HG03159 (cell line): ENCODE measurements at regions not wholly inside any gene's neighbourhood (a gene's known extent, or its start where the extent isn't known, plus 50 kb on each side); places are given as distances from the start of the nearest gene placed in this dataset.

Experiments
- ATAC-seq: cut with Tn5 transposase; IDR thresholded peaks from one replicate; pipeline ENCODE4 v1.9.1; 2021; ENCODE audit warnings: mild to moderate bottlenecking, moderate library complexity; ENCODE audit not compliant: unreplicated experiment

GRCh38 chr13:63972328-63972727 is 2556.7 kb upstream of the PCDH20 start:
- ATAC-seq, result no peak

DNA sequence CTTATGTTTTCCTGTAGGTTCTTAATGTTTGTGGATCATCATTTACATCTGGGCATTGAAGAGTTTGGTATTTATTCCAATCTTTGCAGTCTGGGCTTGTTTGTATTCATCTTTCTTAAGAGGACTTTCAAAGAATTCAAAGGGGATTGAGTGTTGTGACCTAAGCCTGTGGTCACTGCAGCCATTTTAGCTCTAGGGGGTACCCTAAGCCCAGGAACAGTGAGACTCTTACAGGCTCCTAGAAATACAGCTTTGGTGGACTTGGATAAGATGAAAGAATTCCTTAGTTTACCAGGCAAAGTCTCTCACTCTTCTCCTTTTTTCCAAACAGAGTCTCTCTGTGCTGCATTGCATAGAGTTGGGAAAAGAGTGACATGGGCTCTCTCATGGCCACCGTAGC is 2539.0 kb upstream of the PCDH20 start:
- no peak for ATAC-seq

GRCh38 chr13:63948045-63948444 is 2532.4 kb upstream of the PCDH20 start:
- ATAC-seq, result no peak

DNA sequence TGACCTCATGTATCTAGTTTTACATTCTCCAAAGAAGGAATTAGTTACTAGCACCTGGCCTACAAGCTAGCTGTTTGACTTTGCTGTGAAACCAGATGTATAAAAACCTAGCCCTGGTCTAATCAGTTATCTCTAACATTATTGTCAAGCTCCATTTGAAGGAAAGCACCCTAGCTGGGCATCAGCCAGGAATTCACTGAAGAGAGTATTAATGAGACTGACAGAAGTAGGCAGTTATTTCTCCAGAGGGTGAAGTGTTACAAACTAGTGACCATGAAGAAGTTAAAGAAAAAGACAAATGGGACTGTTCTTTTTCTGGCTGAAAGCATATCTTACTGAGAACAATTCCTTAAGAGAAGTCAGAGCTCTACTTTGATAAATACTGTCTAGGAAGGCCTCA is 2529.3 kb upstream of the PCDH20 start:
- no peak for ATAC-seq

GRCh38 chr13:63942372-63942771 is 2526.7 kb upstream of the PCDH20 start:
- ATAC-seq, result no peak

DNA sequence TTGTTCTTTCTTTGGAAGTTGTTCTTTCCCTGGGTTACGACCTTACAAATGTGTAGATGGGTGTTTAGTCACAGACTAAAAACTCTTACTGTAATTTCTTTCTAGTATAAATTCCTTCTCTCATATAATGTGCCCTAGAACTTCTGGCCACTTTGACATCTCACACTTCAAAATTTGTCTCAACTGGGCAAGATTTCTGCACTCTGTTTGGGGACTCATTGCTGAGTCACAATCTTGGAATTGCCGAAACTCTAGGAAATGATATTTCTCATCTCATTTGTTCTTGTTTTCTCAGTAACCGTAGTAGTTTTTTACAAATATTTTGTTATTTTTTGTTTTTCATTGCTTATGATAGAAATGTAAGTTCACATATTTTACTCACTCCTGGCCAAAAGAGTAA is 2523.2 kb upstream of the PCDH20 start:
- ATAC-seq, result no peak

DNA sequence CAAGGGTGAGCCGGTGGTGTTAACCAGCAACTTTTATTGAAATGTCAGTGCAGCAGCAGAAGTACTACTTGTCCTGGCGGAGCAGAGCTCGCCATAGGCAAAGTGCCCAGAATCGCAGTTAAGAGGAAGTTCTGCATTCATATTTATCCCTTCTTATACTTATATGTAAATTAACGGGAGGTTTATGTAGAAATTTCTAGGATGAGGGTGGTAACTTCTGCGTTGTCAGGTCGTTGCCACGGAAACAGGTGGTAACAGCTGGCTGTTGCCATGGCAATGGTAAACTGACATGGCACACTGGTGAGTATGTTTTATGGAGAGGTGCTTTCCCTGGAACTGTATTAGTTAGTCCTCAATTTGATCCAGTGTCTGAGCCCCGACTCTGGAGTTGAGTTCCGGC is 2494.9 kb upstream of the PCDH20 start:
- ATAC-seq, result no peak

GRCh38 chr13:63909726-63910375 is 2494.2 kb upstream of the PCDH20 start:
- no peak for ATAC-seq

- ATAC-seq, result no peak
Observed at GRCh38 chr13:63902141-63902540, 2486.5 kb upstream of the PCDH20 start.

GRCh38 chr13:63901630-63902029 is 2486.0 kb upstream of the PCDH20 start:
- ATAC-seq, result no peak

DNA sequence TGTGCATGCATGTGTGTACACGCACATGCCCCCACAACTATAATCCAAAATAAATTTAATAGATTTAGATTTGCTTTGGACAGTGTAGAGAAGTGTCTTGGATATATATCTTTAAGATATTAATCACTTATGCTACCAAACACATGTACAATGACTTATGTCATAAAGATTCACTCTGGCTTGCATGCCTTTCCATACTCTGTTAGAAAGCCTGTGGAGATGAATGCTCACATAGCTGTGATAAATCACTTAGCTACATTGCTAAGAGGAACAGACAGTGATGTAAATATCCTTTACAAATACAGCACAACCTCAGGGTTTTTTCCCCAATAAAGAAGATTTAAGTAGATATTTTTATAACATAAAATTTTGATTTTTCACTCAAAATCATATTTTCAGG is 2484.8 kb upstream of the PCDH20 start:
- no peak for ATAC-seq

- ATAC-seq, result no peak
Observed at GRCh38 chr13:63896321-63896720, 2480.7 kb upstream of the PCDH20 start.

GRCh38 chr13:63882052-63882451 is 2466.4 kb upstream of the PCDH20 start:
- ATAC-seq, result no peak

DNA sequence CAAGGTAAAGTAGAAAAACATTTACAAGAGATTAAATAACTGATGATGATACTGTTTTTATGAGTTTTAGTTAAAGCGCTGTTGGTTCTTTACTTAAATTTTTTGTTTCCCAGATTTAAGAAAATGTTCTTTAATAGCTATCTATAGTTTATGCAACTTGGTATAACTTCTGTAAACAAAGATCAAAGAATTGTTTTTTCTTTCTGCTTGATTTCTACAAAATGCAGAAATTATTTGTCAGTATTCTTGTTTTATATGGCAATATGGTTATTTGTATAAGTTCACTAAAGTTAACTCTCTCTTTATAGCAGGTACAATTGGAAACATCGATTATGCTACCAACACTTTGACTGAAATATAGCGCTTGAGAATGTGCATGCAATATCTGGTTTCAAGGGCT is 2465.1 kb upstream of the PCDH20 start:
- ATAC-seq, result no peak

DNA sequence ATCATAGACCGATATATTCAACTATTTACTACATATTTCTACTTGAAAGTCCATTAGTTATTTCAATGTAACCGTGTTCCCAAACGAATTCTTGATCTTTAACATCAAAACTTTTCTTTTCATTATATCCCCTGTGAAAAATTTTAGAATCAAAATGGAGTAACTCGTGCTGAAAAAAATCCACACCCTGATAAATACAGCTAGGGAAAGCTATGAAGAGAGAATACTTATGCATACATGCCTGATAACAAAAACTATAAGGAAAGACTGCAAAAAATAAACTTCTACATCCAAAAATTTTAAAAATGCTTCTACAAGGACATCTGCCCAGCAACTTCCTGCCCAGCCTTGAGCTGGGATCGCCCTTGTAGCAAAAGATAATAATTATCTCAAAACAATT is 2458.3 kb upstream of the PCDH20 start:
- no peak for ATAC-seq

DNA sequence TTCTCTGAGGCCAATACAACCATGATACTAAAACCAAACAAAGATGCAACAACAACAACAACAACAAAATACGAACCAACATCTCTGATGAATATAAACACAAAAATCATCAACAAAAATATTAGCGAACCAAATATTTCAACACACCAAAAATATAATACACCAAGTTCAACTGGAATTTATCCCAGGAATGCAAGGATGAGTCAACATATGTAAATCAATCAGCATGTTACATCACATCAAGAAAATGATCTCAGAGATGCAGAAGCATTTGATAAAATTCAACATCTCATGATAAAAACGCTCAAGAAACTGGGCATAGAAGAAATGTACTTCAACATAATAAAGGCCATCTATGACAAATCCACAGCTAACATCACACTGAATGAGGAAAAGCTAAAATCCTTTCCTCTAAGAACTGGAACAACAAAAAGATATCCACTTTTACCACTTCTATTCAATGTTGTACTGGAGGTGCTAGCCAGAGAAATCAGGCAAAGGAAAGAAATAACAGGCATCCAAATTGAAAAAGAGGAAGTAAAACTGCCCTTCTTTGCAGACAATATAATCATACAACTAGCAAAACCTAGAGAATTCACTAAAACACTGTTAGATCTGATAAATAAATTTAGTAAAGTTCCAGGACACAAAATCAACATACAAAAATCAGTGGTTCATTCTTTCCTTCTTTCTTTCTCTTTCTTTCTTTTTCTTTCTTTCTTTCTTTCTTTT is 2448.7 kb upstream of the PCDH20 start:
- no peak for ATAC-seq

- no peak for ATAC-seq
Observed at GRCh38 chr13:63855457-63856118, 2439.9 kb upstream of the PCDH20 start.

GRCh38 chr13:63853816-63854215 is 2438.2 kb upstream of the PCDH20 start:
- no peak for ATAC-seq

- ATAC-seq, result no peak
Observed at GRCh38 chr13:63851526-63851925, 2435.9 kb upstream of the PCDH20 start.

- ATAC-seq, result no peak
Observed at GRCh38 chr13:63843766-63844699, 2428.4 kb upstream of the PCDH20 start.

GRCh38 chr13:63842102-63842501 is 2426.5 kb upstream of the PCDH20 start:
- ATAC-seq, result no peak
